IgD-negative memory B cell (primary cell): ENCODE measurements at regions not wholly inside any gene's neighbourhood (a gene's known extent, or its start where the extent isn't known, plus 50 kb on each side); places are given as distances from the start of the nearest gene placed in this dataset.

Experiments used
- H3K27ac Mint-ChIP-seq, 3 donors: one replicate each; pipeline ENCODE4 v1.8.0; 2020 to 2022; ENCODE audit warnings: mild to moderate bottlenecking in 3 of 3, mixed read lengths in 3 of 3, moderate library complexity in 1 of 3
- H3K27me3 Mint-ChIP-seq: one replicate; pipeline ENCODE4 v1.8.0; 2021; ENCODE audit warnings: mixed read lengths
- H3K36me3 Mint-ChIP-seq: one replicate; pipeline ENCODE4 v1.8.0; 2020; ENCODE audit warnings: mild to moderate bottlenecking, mixed read lengths
- H3K4me1 Mint-ChIP-seq, 3 donors: one replicate each; pipeline ENCODE4 v1.8.0; 2020 to 2022; ENCODE audit warnings: mixed read lengths in 3 of 3, mild to moderate bottlenecking in 1 of 3
- H3K4me3 Mint-ChIP-seq, 4 donors: one replicate each; pipeline ENCODE4 v1.8.0; 2020 to 2022; ENCODE audit warnings: mild to moderate bottlenecking in 4 of 4, mixed read lengths in 4 of 4, moderate library complexity in 3 of 4
- H3K9me3 Mint-ChIP-seq, 3 donors: one replicate each; pipeline ENCODE4 v1.8.0; 2020 to 2021; ENCODE audit warnings: mixed read lengths in 3 of 3, mild to moderate bottlenecking in 1 of 3

DNA sequence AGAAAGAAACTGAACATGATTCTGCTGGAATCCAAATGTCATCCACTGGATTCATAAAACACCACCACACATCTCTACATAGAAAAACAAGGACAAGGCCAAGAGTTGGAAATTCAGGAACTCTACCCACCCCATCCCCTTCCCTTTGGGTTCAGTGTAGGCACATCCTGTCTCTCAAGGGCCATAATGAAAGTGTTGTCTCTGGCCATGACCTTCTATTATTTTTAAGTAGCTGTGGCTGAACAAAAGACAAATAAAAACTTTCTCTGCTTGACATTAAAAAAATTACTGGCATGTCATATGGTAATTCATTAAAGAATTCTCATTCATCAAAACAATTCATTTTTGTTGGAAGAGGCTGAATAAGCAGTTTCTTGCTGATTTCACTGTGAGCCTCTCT is 54.9 kb upstream of the ZBTB18 start:
- Mint-ChIP-seq H3K27ac (no peak overlapping the region), H3K4me3 (no peak overlapping the region), H3K9me3 (peaks cover 0 to 4% (median 0%) of the 10 kb centered on the region in 3 donors), H3K4me1 (peaks cover 0 to 1% (median 0%) of the 10 kb centered on the region in 3 donors), H3K36me3 (no peaks in the 10 kb centered on the region), H3K27me3 (no peaks in the 10 kb centered on the region)

- Mint-ChIP-seq H3K36me3 (peaks cover 3% of the 10 kb centered on the region), H3K4me3 (no peak overlapping the region), H3K27me3 (peaks cover 5% of the 10 kb centered on the region), H3K9me3 (peaks cover 2 to 18% (median 4%) of the 10 kb centered on the region in 3 donors), H3K4me1 (peaks cover 0 to 3% (median 1%) of the 10 kb centered on the region in 3 donors), H3K27ac (no peak overlapping the region)
Observed at GRCh38 chr1:243991650-243992049, 59.4 kb upstream of the ZBTB18 start.

DNA sequence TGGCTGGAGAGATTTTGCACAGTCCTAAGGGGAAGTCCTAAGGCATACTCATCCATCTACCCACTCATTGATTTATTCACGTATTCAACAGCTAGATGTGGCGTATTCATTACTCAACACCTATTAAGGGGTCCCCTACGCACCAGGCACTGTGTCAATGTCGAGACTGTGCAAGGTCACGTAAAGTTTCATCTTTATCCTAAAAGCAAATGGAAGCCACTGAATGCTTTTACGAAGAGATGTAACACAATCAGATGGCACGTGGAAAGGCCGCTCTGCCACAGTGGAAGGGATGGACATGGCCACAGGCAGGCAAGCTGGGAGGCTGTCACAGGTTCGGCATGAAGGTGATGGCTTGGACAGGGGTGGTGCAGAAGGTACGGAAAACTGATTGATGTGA is 66.3 kb upstream of the ZBTB18 start:
- peaks cover under 1% of the 10 kb centered on the region for H3K36me3 Mint-ChIP-seq
- H3K27ac Mint-ChIP-seq = no peak overlapping the region
- H3K4me1 Mint-ChIP-seq = peaks cover 0 to 3% (median 1%) of the 10 kb centered on the region in 3 donors
- H3K27me3 Mint-ChIP-seq = peaks cover 10% of the 10 kb centered on the region
- H3K9me3 Mint-ChIP-seq = peaks cover 0 to 5% (median 0%) of the 10 kb centered on the region in 3 donors
- H3K4me3 Mint-ChIP-seq = no peak overlapping the region

DNA sequence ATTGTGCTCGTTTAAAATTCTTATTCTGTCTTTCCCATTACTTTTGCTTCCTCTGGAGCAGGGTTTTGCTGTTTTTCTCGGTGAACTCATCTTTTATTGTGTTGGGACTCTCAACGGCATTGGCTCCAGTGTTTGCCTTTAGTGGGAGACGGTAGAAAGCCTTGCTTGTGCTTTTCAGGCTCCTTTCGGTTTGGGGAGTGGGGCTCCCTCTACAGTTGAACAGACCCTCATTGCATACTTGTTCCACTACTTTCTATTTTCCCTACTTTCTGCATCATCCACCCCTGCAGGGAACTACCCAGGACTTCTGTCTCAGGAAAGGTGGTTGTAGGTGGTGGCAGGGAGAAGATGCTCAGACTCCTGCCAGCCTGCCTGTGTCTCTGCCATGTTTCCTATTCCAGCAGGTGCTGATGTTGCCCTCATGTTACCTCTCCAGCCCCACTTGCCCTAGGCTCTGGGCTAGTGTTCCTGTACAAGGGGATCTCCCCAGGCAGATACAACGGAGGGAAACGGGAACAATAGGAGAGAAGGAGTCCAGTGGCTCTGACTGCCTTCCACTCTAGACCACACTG is 68.5 kb upstream of the ZBTB18 start:
- Mint-ChIP-seq H3K4me1 (no peaks in the 10 kb centered on the region), H3K27ac (no peak overlapping the region), H3K27me3 (peaks cover 10% of the 10 kb centered on the region), H3K4me3 (no peak overlapping the region), H3K9me3 (peaks cover 0 to 4% (median 0%) of the 10 kb centered on the region in 3 donors), H3K36me3 (no peaks in the 10 kb centered on the region)

- no peaks in the 10 kb centered on the region for H3K9me3 Mint-ChIP-seq
- no peaks in the 10 kb centered on the region for H3K4me1 Mint-ChIP-seq
- H3K4me3 Mint-ChIP-seq = no peak overlapping the region
- H3K27ac Mint-ChIP-seq = no peak overlapping the region
- peaks cover 3% of the 10 kb centered on the region for H3K27me3 Mint-ChIP-seq
- no peaks in the 10 kb centered on the region for H3K36me3 Mint-ChIP-seq
Observed at GRCh38 chr1:243980471-243980870, 70.6 kb upstream of the ZBTB18 start.

GRCh38 chr1:243980071-243980470 is 71.0 kb upstream of the ZBTB18 start:
- Mint-ChIP-seq H3K4me3 (no peak overlapping the region), H3K27ac (no peak overlapping the region), H3K36me3 (no peaks in the 10 kb centered on the region), H3K4me1 (no peaks in the 10 kb centered on the region), H3K27me3 (peaks cover 3% of the 10 kb centered on the region), H3K9me3 (no peaks in the 10 kb centered on the region)

DNA sequence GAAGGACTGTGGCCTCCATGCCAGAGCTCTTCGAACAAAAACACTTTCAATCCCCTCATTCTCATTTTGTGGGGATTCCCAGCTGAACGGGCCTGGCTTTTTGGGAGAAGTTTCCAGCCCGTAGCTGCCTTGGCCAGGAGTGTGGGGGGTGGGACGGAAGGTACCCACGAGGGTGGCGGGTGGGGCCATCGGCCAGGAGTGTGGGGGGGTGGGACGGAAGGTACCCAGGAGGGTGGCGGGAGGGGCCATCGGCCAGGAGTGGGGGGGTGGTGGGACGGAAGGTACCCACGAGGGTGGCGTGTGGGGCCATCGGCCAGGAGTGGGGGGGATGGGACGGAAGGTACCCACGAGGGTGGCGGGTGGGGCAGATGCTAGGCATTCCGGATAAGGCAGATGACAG is 71.7 kb upstream of the ZBTB18 start:
- peaks cover 3% of the 10 kb centered on the region for H3K27me3 Mint-ChIP-seq
- no peaks in the 10 kb centered on the region for H3K36me3 Mint-ChIP-seq
- H3K4me3 Mint-ChIP-seq = no peak overlapping the region
- no peak overlapping the region for H3K27ac Mint-ChIP-seq
- no peaks in the 10 kb centered on the region for H3K4me1 Mint-ChIP-seq
- H3K9me3 Mint-ChIP-seq = no peaks in the 10 kb centered on the region

DNA sequence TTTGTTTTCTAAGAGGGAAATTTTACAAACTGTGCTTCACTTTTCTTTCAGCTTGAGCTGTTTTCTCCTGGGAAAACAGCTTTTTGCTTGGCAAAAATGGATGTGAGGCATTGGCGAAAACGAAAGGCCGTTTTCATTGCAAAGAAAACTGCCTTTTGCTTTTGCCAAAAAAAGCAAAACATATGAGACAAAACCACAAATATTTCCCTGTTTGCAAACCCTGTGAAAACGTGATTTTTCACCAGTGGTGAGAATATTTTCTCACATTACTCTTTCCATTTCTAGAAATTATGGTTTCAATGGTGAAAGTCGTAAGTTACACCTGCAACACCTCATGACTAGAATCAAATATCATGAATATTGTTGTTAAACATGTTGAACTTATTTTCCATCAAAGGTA is 74.0 kb upstream of the ZBTB18 start:
- Mint-ChIP-seq H3K36me3 (no peaks in the 10 kb centered on the region), H3K27me3 (peaks cover 7% of the 10 kb centered on the region), H3K4me1 (no peaks in the 10 kb centered on the region), H3K4me3 (no peak overlapping the region), H3K27ac (peak overlapping the region in 1 of 3 donors; percentile 32), H3K9me3 (no peaks in the 10 kb centered on the region)

- Mint-ChIP-seq H3K4me3 (no peak overlapping the region), H3K27ac (no peak overlapping the region), H3K36me3 (no peaks in the 10 kb centered on the region), H3K9me3 (no peaks in the 10 kb centered on the region), H3K4me1 (peaks cover 0 to 3% (median 0%) of the 10 kb centered on the region in 3 donors), H3K27me3 (peaks cover 16% of the 10 kb centered on the region)
Observed at GRCh38 chr1:243974451-243975292, 76.4 kb upstream of the ZBTB18 start.

GRCh38 chr1:243973169-243973568 is 77.9 kb upstream of the ZBTB18 start:
- H3K27me3 Mint-ChIP-seq = peaks cover 16% of the 10 kb centered on the region
- H3K36me3 Mint-ChIP-seq = no peaks in the 10 kb centered on the region
- peaks cover 0 to 3% (median 0%) of the 10 kb centered on the region in 3 donors for H3K4me1 Mint-ChIP-seq
- no peaks in the 10 kb centered on the region for H3K9me3 Mint-ChIP-seq
- no peak overlapping the region for H3K27ac Mint-ChIP-seq
- H3K4me3 Mint-ChIP-seq = no peak overlapping the region

- H3K27me3 Mint-ChIP-seq = peaks cover 14% of the 10 kb centered on the region
- H3K4me1 Mint-ChIP-seq = peaks cover 0 to 6% (median 1%) of the 10 kb centered on the region in 3 donors
- H3K27ac Mint-ChIP-seq = no peak overlapping the region
- H3K4me3 Mint-ChIP-seq = no peak overlapping the region
- no peaks in the 10 kb centered on the region for H3K9me3 Mint-ChIP-seq
- peaks cover 2% of the 10 kb centered on the region for H3K36me3 Mint-ChIP-seq
Observed at GRCh38 chr1:243970077-243970476, 81.0 kb upstream of the ZBTB18 start.

- H3K9me3 Mint-ChIP-seq = no peaks in the 10 kb centered on the region
- peaks cover 9% of the 10 kb centered on the region for H3K27me3 Mint-ChIP-seq
- peaks cover 2% of the 10 kb centered on the region for H3K36me3 Mint-ChIP-seq
- no peak overlapping the region for H3K27ac Mint-ChIP-seq
- peaks cover 0 to 6% (median 1%) of the 10 kb centered on the region in 3 donors for H3K4me1 Mint-ChIP-seq
- no peak overlapping the region for H3K4me3 Mint-ChIP-seq
Observed at GRCh38 chr1:243968413-243968812, 82.7 kb upstream of the ZBTB18 start.

DNA sequence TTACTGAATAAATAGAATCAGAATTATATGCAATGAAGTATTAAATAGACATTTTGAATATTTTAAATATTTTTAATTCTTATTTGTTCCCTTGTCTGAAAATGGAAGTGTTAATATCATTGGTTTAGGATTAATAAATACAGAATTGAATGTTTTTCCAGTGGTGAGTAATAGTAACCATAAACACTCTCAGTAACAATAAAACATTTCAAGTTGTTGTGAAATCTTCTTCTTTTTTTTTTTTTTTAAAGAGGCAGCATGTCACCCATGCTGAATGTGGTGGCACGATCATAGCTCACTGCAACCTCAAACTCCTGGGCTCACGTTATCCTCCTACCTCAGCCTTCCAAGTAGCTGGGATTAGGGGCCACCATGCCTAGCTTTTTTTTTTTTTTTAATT is 86.2 kb upstream of the ZBTB18 start:
- Mint-ChIP-seq H3K4me3 (no peak overlapping the region), H3K27me3 (peaks cover 2% of the 10 kb centered on the region), H3K9me3 (no peaks in the 10 kb centered on the region), H3K27ac (no peak overlapping the region), H3K4me1 (peaks cover 0 to 3% (median 1%) of the 10 kb centered on the region in 3 donors), H3K36me3 (peaks cover 4% of the 10 kb centered on the region)

GRCh38 chr1:243963571-243963970 is 87.5 kb upstream of the ZBTB18 start:
- Mint-ChIP-seq H3K27ac (no peak overlapping the region), H3K9me3 (no peaks in the 10 kb centered on the region), H3K27me3 (peaks cover 5% of the 10 kb centered on the region), H3K4me1 (peaks cover 0 to 3% (median 1%) of the 10 kb centered on the region in 3 donors), H3K36me3 (peaks cover 4% of the 10 kb centered on the region), H3K4me3 (no peak overlapping the region)

GRCh38 chr1:243962541-243962940 is 88.5 kb upstream of the ZBTB18 start:
- H3K36me3 Mint-ChIP-seq = peaks cover 4% of the 10 kb centered on the region
- peaks cover 8% of the 10 kb centered on the region for H3K27me3 Mint-ChIP-seq
- no peaks in the 10 kb centered on the region for H3K9me3 Mint-ChIP-seq
- H3K4me1 Mint-ChIP-seq = peaks cover 0 to 2% (median 1%) of the 10 kb centered on the region in 3 donors
- no peak overlapping the region for H3K4me3 Mint-ChIP-seq
- H3K27ac Mint-ChIP-seq = no peak overlapping the region

GRCh38 chr1:243959998-243960397 is 91.1 kb upstream of the ZBTB18 start:
- Mint-ChIP-seq H3K36me3 (peaks cover 2% of the 10 kb centered on the region), H3K27ac (no peak overlapping the region), H3K4me3 (no peak overlapping the region), H3K27me3 (peaks cover 13% of the 10 kb centered on the region), H3K4me1 (no peaks in the 10 kb centered on the region), H3K9me3 (no peaks in the 10 kb centered on the region)
